HG03095 (cell line): ENCODE measurements at regions not wholly inside any gene's neighbourhood (a gene's known extent, or its start where the extent isn't known, plus 50 kb on each side); places are given as distances from the start of the nearest gene placed in this dataset.
"Not testable (repeated sequence)": the region's sequence is repeated elsewhere in the genome, so short reads cannot be mapped to it uniquely, and the experiment has no call there.

Source experiments
- ATAC-seq: cut with Tn5 transposase; IDR thresholded peaks from one replicate; pipeline ENCODE4 v1.9.1; 2021; ENCODE audit warnings: moderate library complexity; ENCODE audit not compliant: unreplicated experiment

DNA sequence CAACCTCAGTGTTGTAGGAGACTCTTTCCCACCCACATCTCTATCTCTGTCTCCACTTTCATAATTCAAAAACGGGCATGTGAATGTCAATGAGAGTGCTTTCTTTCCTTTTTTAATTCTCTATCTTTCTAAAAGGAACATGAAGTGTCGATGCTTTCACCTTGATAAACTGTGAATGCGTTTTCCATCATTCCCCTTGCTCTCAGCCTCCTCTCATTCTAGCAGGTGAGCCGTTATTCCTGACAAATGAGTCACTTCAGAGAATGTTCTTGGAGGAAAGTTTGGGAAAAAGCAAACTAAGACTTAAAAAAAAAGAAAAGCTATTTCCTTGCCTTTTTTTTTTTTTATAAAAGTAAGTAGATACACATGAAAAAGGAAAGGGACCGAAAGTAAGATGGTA is 226.0 kb upstream of the C1orf87 start:
- no peak for ATAC-seq

DNA sequence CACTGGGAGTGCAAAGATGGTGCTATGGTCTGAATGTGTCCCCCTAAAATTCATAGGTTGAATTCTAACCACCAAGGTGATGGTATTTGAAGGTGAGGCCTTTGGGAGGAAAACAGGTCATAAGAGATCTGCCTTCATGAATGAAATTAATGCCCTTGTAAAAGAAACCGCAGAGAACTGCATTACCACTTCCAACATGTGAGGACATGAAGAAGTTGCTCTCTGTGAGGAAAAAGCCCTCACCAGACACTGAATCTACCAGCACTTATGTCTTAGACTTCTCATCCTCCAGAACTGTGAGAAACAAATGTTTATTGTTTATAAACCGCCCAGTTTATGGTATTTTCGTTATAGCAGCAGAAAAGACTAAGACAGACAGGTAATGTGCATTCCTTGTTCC is 224.7 kb upstream of the C1orf87 start:
- no peak for ATAC-seq

DNA sequence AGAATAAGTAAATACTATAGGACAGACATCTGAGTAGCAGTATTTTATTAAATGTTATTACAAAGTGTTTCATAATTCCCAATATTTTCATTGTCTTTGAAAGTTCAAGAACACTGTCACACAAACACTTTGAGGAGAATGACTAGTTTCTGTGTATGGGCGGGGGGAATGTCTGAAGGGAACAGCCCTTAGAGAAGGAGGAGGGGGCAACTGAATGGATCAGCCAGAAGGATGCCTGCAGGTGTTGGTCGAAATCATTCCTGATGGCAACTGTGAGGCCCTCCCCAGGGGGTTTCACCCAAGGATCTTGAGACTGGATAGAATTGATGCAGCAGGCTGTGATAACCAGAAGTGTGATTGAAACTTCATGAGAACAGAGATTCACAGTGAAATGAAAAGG is 223.2 kb upstream of the C1orf87 start:
- no peak for ATAC-seq

DNA sequence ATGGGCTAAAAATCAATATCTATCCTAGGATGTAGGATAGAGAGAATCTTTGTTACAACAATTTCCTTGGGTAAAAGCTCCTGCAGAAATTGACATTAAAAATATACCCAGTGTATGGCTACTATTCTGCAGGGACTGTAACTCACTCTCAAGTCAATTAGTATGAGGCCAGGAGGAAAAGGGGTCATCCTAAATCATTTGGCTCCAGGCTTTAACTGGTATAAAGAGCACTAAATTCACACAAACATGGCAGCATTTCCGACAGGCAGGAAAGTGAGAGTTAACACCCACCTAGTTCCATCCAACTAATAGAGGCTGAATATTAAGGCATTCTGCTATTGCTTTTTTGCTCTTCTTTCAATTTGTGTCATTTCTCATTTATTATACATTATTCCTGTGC is 218.6 kb upstream of the C1orf87 start:
- ATAC-seq: no peak

DNA sequence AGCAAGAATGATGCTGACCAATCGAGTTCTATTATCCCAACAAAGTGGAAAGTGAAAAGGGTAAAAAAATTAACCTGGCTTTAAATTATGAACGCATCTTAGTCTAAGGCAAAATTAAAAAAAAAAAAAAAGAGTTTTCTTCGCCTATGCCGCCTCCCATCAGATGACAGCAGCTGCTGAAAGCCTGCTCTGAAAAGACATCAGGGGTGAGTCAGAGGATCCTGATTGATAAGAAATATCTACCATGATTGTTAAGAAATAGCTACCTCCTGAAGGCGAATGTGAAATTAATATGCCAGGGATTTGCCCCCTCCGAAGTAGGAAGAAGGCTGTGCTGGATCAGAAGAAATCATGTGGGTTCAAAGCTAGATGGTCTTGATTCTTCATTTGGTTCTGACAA is 216.8 kb upstream of the C1orf87 start:
- ATAC-seq: no peak

DNA sequence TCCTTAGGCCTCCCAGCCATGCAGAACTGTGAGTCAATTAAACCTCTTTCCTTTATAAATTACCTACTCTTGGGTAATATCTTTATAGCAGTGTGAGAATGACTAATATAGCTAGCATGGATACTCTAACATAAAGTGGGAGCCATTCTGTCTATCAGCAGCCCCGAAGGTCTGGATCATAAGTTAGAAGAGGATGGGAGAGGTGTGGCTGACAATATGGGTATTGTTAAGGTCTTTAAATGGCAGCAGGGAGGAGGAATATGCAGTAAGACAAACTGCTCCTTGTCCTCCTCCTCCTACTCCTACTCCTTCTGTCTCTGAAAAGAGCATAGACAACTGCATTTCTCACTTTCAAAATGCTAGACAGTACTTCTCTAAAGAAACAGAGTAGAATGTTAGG is 214.0 kb upstream of the C1orf87 start:
- no peak for ATAC-seq

DNA sequence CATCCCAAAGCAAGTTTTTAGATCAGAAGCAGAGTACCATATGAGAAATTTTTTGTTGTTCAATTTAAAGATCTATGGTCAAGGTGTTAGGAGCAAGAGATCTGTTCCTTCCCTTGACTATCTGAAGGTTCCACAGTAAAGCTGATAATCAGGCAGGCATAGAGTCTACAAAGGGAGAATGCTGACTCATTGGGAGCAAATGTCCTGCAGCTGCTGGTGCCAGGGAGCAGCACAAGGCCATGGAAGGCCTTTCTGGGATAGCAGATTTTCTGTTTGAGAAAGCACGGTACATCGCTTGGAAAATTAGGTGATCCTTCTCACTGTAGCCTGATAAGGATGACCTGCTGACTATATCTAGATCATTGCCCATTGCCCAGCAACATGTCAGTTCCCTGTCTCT is 210.1 kb upstream of the C1orf87 start:
- no peak for ATAC-seq

DNA sequence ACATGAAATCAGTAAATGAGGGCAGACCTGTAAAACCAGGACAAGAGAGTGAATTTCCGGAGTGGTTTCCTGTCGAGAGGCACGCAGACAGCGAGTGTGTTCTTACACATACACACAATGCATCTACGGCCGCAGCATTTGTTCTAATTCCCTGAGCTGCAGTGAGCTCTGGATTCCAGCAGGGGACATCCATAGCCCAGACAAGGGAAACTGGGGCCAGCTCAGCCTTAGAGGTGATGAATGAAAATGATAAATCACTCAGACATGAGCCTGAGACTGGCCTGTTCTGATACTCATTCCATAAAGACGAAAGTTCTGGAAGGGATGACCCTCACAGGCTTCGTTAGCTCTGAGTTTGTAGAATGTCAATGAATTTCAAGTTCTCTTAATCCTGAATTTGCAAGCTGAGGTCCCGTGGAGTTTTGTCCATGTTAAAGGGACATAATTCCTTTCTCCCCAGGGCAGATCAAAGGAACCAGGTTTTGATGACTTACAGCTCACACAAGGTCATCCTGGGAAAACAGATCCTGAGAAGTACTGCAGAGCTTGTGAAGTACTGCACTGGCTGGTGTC is 207.9 kb upstream of the C1orf87 start:
- ATAC-seq: peak; percentile 72

DNA sequence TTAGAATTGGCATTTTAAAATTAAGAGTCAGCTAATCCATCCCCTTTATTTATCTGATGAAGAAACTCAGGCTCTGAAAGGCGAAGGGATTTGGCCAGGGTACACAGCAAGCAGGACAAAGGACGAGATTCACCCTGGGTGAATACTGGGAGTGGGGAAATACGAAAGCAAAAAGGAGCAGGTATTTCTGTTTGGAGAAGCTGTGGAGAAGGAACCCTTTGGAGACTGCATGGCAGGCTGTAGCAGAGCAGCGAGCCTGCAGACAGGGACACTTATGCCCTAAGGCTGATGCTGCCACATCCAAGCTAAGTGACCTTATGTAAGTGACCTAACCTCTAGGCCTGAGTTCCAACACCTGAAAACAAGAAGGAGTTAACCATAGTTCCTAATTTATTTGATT is 207.2 kb upstream of the C1orf87 start:
- ATAC-seq: no peak

DNA sequence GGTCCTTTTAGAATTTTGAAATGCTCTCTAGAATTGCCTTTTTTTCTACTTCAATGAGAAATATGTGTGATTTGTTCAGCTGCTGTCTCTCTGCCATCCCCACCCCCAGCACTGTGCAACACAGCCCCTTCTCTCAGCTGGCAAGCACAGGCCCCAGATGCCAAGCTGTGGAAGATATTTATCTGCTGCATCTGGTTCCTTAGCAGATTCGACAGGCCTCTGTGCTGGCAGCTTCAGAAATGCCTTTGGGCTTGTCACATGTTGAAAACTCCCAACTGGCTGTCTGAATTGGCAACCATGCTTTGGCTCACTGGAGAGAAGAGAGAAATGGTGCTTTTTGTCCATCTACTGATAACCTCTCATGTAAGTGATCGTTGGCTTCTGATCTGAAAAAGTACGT is 206.7 kb upstream of the C1orf87 start:
- no peak for ATAC-seq

DNA sequence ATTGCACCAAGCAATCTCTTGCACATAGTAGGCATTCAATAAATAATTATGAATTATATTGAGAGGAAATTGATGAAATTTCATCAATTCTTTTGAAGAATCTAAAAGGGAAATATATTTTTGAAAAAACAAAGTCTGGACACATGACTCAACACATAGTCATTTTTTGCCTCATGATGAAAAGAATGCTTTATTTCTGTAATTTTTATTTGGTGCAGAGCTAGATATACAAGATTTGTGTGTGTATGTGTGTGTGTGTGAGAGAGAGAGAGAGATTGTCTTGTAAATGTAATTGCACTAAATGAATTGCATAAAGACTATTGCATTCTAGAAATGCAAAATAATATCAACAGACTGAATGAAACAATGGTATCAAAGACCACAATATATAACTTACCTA is 206.2 kb upstream of the C1orf87 start:
- ATAC-seq: no peak

DNA sequence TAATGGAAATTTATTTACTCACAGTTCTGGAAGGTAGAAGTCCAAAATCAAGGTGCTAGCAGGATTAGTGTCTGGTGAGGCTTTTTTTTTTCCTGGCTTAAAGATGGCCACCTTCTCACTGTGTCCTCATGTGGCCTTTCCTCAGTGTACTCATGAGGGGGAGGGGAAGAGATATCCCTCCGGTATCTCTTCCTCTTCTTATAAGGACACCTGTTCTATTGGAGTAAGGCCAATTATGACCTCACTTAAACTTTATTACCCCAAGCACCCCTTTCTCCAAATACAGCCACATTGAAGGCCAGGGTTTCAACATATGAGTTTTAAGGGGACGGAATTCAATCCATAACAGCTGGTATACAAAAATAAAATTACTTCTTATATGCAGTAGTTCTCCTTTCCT is 203.7 kb upstream of the C1orf87 start:
- no peak for ATAC-seq

DNA sequence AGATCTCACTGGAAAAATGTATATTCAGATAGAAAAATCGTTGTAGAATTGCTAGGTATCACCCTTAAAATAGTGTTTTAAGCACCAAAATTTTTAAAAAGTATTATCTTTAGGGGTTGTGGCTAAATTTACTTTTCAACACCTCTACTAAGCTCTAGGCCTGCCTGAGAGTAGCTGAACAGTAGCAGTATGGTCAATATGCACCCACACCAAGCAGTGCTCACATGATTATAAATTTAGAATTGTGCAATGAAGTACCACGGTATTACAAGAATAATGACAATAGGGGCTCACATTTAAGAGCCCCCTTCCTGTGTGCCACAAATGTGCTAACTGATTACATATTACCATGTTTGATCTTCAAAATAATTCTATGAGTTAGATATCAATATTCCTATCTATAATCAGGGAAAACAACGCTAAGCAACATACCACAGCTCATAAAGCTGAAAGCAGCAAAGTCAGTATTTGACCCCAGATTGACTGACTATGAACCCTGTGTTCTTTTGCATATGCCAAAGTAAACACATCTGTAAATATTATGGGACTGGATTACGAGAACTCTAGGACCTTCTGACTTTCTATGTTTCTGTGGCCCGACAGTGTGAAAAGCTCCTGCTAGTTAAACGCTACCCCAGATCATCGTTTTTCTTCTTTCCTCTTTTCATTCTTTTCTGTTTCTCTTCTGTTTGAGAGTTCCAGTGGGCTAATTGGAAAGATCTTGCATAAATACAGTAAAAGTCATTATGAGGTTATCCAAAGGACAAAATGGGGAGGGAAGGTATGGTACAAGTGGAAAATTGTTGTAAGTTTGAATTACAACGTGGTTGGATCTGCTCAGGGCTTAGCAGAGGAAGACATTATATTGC is 201.1 kb upstream of the C1orf87 start:
- no peak for ATAC-seq

DNA sequence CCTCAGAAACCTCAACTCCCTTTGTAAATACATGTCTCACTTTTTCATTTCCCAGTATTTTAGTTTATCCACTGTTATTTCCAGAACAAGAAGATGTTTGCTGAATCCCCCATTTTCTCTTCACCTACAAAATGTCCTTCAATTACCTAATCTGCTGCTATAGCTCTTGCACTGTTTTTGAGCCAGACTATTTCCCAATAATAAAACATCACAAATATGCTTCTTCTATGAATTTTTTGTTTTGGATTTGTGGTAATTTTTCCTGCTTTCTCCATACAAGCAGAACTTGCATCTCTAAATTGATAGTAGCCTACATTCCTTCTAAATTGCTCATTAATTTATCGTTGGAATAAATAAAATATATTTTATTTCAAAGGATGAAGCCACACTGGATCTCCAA is 199.6 kb upstream of the C1orf87 start:
- ATAC-seq: no peak

DNA sequence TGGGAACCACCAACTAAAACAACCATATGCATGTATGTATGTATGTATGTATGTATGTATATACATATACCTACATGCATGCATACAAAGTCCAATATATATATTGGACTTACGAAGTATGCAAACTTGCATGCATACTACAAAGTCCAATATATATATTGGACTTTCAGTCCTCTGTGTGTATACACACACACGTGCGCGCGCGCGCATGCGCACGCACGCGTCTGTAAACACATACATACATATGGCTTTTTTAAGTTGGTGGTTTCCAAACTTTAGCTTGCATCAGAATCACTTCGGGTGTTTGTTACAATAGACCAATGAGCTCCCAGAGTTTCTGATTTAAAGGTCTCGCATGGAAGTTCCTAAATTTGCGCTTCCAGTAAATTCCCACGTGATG is 197.5 kb upstream of the C1orf87 start:
- no peak for ATAC-seq

DNA sequence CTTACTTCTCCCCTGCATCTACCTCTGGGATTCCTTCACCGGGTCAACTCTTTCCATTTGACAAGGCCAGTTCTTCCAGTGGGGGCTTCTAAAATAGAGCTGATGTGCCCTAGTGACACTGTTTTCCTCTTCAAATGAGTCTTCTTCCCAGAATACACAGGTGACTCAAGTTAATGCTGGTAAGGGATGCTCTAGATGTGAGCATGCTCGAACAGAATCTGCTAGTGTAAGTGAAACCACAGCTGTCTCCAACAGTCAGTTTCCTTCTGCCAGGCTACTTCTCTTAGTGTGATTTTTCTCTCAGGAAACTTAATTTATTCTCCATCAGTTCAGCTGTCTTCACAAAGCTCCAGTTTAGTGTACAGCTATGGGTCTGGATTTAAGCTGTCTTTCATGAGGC is 194.9 kb upstream of the C1orf87 start:
- no peak for ATAC-seq

DNA sequence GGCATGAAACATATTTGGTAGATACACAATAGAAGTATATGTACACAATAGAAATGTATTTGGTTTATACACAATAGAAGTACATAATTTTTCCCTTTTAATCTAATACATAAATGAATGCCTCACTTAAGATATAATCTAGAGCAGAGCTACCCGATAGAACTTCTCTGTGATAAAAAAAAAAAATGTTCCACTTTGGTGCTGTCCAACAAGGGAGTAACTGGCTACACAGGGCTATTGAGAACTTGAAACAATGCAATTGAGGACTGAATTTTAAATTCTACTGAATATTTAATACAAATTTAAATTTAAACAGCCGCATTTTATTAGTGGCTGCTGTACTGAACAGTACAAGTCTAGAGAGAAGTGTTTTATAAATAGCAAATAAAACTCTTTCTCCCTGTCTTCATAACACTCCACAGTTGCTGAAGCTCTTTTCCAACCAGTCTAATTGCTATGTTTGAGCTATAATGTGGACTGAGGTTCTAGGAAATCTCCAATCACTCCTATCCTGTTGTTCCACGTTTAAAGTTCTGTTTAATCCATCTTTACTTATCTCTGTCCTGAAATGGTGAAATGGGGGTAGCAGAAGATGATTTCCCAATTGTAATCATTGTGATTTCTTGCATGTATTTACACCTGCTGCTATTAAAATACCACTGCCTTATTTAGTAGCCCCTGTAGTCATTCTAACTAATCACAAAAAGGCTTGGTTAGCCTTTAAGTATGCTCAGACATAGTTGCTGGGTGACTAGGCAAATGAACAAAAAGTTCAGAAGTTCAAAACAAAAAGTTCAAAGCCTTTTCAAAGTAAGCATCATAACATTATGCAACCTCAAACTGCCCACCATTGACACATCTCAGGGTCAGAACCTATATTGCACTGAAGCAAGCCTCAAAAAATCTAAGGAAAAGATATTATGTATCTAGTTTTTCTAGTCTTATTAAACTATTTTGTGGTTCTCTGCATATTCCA is 192.3 kb upstream of the C1orf87 start:
- ATAC-seq: no peak

DNA sequence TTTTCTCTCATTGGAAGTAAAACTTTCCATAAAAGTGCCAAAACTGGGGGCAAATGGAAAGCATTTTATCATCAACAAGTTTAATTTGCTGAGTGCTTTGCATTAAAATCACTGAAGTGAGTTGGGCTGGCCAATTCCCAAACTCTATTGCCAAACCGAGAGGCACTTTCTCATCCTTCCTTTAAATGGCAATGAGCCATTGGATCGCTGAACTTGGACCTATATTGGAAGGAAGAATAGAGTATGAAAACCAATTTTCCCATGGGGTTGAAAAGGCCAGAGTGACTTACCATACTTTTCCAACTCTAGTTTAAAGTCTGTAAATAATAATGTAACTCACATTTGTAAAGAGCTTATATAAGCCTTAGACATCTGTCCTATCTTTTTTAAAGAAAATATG is 189.1 kb upstream of the C1orf87 start:
- no peak for ATAC-seq

DNA sequence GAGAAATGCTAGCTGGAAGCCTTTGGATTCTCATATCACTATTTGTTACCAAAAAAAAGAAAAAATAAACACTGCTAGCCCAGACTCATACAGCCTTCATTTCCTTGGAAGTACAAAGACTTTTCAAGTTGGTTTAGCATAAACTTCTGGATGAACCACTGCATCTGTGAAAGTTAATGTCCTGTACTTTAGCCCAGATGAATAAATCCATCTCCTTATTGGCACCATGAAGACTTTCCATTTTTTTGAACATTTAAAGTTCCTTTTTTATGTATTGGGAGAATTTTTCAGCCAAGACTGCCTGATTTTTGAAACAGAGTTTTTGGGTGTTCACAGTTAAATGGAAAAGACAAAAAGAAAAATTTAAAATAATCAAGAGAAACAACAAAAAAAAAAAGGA is 184.0 kb upstream of the C1orf87 start:
- no peak for ATAC-seq

DNA sequence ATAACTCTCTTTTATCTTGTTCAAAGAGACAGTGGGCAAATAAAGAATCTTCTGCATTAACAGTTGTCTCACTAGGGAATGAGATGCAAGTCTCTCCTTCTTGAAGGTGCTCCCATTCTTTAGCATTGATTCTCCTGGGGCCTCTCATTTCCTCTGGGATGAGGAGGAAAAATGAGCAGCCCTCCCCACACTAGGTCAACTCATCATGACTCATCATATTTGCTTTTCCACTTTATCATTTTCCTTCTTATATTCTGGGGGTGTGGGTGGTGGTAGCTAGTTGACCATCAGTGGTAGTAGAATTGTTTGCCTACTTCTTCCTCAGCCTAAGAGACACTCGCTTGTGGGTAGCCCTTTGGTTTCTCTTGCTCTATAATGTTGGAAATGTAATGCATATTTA is 182.0 kb upstream of the C1orf87 start:
- ATAC-seq: no peak

DNA sequence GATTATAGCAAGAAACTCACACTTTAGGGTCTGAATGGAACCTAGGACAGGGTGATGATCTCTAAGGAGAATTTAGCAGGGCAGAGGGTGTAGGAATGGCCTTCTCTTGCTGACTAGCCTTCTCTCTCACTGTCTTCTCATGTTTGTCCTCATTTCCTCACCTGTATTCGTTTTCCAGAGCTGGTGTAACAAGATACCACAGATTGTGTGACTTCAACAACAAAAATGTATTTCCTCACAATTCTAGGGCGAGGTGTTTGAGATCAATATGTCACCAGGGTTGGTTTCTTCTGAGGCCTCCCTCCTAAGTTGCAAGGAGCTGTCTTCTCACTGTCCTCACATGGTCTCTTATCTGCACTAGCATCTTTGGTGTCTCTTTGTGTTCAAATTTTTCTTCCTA is 177.9 kb upstream of the C1orf87 start:
- no peak for ATAC-seq

DNA sequence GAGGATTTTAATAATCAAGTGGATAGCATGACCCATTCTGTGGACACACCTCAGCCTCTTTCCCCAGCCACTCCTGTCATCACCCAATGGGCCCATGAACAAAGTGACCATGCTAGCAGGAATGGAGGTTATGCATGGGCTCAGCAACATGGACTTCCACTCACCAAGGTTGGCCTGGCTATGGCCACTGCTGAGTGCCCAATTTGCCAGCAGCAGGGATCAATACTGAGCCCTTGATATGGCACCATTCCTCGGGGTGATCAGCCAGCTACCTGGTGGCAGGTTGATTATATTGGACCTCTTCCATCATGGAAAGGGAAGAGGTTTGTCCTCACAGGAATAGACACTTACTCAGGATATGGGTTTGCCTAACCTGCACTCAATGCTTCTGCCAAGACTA is 173.9 kb upstream of the C1orf87 start:
- ATAC-seq: not testable (repeated sequence)
